ENCODE measurements at regions not wholly inside any gene's neighbourhood (a gene's known extent, or its start where the extent isn't known, plus 50 kb on each side); places are given as distances from the start of the nearest gene placed in this dataset.

- TF ChIP-seq CTCF (IDR thresholded peaks at IDR 0.05; ENCODE audit: low read depth, low read length) = no peak
- TF ChIP-seq EZH2phosphoT487 (IDR thresholded peaks at IDR 0.05; ENCODE audit: low read depth) = no peak
Observed at GRCh38 chr12:85661461-85662206, 174.6 kb downstream of the RASSF9 start.
